NOMO-1 treated with dmso at 0.1 percent for 144 hours (cell line): ENCODE measurements at regions not wholly inside any gene's neighbourhood (a gene's known extent, or its start where the extent isn't known, plus 50 kb on each side); places are given as distances from the start of the nearest gene placed in this dataset.
"Not testable (repeated sequence)": the region's sequence is repeated elsewhere in the genome, so short reads cannot be mapped to it uniquely, and the experiment has no call there.

Experiments
- DNase-seq: peaks from one replicate; lab custom pipeline; 2025; ENCODE audit not compliant: unreplicated experiment; lab: John Stamatoyannopoulos, UW

DNA sequence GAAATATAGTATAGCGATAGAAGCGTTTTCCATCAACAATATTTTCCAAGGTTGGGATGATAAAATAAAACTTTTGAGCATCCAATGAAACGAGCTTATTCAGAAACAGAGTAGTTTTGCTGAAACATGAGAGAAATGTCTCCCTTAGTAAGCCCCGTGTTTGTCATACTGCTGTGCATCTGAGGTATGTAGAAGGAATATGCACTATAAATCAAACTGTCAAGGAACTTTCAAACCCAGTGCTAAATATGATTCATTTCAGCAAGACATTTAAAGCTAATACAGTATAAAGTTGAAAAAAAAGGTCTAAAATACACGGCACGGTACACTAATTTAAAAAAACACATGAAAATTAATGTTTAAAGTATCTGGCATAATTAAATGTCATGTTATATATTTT lies 546.2 kb downstream of the SLITRK5 start:
- DNase-seq: no peak

DNA sequence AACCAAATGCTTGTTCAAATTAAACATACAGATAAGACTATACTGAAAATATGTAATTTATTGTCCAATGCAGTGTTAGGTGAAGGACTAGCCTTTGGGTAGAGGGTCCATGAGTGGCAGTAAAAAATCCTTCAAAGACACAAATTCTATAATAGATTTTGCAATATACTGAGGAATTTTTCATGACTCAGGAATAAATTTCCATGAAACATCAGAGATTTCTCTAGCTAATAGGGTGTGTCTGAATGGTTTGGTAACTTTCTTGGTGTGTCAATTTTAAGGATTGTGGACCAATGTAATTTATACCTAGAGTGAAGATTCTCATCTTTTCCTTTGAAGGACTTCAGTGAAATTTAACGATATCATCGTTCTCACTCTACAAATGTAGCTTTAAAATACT lies 546.7 kb downstream of the SLITRK5 start:
- no peak for DNase-seq

DNA sequence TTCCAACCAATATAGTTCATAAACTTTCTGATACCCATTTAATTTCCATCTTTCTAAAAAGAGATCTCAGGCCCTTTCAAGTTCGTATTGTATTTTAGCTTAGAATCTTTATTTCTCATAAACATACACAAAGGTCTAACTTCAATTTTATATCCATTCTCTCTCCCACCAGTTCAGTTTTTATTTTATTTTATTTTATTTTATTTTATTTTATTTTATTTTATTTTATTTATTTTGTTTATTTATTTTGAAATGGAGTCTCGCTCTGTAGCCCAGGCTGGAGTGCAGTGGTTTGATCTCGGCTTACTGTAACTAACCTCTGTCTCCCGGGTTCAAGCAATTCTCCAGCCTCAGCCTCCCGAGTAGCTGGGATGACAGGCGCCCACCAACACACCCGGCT lies 552.8 kb downstream of the SLITRK5 start:
- DNase-seq: no peak

DNA sequence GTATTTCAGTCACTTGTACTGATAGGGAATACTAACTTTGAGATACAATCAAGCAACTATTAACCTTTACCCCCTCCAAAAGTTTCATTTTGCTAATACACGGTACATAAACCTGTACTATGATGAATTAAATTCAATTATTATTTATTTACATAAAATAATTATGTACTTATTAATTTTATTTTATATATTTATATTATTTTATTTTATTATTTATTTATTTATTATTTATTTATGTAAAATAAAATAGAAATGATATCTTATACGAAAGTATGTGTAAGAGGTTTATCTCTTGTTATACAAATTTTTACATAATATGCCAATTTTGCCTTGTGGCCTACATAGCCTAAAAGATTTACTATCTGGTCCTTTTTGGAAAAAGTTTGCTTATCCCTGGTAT lies 564.3 kb downstream of the SLITRK5 start:
- no peak for DNase-seq

DNA sequence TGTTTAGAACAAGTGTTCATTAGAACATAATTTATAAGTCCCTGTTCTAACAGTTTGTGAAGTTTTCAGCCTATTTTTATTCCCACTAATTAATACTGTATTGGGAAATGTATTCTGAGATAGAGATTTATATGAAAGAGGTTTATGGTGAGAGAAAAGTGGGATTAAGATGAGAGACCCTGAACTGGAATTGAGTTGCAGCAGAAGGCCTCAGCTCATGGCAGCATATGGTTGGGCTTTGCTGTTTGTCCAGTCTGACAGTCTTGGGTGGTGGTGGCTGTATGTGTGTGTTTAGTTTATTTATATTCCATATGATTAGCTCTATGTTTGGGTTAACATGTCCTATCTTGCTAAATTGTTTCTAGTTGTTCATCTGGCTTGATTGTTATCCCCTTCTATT lies 575.1 kb downstream of the SLITRK5 start:
- no peak for DNase-seq

DNA sequence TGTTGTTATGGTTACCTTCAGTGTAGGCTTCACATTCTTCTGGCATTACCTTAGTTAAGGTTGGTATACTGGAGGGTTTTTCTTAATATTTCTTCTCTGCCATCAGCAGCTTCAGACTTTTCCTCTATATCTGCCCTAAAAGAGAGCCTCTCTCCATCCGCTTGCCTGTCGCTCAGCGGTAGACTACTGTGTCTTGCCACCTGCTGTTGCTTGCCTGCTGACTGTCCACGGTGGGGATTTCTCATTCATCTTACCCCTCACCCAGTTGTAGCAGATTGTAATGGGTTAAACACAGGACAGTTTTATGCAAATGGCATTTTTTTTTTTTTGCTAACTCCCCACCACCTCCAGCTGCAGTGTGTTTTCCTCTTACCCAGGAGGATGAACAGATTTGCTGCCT lies 577.2 kb downstream of the SLITRK5 start:
- no peak for DNase-seq

DNA sequence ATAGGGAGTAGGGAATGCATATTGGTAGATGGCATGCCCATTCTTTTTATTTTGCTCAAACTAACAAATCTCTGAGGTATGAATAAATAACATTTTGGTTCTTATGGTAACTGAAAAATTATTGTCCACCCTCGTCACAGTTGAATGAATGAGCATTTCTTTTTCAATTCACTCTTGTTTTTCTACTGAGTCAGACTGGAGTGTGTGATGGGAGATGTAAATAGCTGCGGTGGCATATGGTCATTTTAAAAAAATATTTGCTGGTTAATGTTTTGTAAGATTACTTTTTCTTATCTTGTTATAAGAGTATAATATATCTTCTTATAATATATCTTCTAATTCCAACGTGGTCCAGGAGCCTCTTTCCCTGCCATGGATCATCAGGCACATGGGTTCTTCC lies 586.5 kb downstream of the SLITRK5 start:
- no peak for DNase-seq

DNA sequence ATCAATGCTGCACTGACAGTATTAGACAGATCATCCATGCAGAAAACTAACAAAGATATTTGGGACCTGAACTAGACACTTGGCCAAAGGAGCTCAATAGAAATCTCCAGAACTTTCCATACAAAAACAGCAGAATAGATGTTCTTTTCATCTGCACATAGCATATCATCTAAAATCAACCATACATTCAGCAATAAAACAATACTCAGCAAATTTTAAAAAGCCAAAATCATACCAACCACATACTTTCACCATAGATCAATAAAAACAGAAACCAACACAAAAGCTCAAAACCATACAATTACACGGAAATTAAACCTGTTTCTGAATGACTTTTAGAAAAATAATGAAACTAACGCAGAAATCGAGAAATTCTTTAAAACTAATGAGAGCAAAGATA lies 592.6 kb downstream of the SLITRK5 start:
- no peak for DNase-seq

DNA sequence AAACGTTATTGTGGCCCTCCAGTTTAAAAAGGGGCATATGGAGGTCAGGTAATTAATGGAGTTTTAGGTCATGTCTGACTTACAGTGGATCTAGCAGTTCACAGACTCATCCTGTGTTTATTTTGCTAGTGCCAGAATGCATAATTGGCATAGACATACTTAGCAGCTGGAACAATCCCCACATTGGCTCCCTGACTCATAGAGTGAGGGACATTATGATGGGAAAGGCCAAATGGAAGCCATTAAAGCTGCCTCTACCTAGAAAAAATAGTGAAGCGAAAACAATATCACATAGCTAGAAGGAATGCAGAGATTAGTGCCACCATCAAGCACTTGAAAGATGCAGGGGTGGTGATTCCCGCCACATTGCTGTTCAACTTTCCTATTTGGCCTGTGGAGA lies 610.7 kb downstream of the SLITRK5 start:
- DNase-seq: no peak

DNA sequence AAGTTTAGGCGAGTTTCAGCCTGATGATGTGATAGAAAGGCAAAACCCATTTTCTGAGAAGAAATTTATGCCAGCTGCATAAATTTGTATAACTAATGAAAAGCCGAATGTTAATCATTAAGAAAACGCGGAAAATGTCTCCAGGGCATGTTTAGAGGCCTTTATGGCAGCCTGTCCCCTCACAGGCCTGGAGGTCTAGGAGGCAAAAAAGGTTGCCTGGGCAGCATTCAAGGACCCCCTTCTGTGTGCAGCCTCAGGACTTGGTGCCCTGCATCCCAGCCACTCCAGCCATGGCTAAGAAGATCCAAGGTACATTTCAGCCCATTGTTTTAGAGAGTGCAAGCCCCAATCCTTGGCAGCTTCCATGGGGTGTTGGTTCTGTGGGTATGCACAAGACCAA lies 614.2 kb downstream of the SLITRK5 start:
- no peak for DNase-seq

DNA sequence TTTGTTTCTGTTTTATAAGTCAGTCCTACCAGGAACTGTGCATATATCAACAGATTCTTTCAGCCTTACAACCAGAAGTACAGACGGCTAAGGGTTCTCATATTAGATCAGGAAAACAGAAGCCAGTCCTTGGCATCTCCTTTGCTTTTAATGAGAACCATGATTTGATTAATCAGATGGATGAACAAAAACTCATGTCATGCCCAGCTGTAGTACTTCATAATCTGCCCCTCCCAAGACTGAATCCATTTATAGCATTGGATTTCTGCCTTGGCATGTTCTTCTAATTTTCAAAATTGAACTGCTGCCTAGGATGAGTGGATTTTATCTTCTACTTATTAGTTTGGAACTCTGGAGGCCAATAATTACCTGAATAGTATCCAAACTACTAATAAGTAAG lies 617.2 kb downstream of the SLITRK5 start:
- no peak for DNase-seq

DNA sequence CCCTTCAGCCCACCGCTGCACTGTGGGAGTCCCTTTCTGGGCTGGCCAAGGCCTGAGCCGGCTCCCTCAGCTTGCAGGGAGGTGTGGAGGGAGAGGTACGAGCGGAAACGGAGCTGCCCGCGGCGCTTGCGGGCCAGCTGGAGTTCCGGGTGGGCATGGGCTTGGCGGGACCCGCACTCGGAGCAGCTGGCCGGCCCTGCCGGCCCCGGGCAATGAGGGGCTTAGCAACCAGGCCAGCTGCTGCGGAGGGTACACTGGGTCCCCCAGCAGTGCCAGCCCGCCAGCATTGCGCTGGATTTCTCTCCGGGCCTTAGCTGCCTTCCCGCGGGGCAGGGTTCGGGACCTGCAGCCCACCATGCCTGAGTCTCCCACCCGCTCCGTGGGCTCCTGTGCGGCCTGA lies 620.6 kb downstream of the SLITRK5 start:
- DNase-seq: not testable (repeated sequence)

DNA sequence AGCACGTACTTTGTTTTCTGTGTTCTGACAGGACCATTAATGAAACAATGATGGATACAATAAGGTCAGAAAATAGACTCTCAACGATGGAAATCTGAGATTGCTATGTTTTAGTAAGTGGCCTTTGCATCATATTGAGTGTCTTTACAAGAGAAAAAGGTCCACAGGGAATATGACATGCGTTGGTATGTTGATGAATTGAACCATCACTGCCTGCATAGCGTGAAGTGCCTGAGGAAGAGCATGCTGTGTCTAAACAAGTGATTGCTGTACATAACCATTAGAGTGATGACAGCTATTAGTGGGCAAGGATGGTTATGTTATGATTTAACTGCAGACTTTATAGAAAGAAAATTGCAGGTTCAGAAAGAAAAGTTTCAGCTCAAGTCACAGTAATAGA lies 623.2 kb downstream of the SLITRK5 start:
- no peak for DNase-seq

DNA sequence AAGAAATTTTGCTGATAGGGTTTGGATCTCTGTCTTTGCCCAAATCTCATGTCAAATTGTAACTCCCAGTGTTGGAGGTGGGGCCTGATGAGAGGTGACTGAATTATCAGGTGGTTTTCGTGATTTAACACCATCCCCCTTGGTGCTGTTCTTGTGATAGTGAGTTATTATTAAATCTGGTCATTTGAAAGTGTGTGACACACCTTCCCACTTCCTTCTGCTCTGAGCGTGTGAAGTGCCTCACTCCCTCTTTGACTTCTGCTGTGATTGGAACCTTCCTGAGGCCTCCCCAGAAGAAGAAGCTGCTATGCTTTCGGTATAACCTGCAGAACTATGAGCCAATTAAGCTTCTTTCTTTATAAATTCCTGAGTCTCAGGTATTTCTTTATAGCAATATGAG lies 632.0 kb downstream of the SLITRK5 start:
- DNase-seq: no peak

DNA sequence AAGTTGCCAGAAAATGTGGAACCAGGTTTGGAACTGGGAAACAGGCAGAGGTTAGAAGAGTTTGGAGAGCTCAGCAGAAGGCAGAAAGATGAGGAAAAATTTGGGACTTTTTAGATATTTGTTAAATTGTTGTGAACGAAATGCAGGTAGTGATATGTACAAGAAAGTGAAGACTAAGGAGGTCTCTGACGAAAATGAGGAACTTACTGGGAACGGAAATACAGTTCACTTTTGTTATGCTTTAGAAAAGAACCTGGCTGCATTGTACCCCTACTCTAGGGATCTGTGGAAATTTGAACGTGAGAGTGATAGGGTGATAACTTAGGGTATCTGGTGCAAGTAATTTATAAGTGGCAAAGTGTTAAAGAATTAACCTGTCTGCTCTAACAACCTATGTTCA lies 632.4 kb downstream of the SLITRK5 start:
- no peak for DNase-seq

DNA sequence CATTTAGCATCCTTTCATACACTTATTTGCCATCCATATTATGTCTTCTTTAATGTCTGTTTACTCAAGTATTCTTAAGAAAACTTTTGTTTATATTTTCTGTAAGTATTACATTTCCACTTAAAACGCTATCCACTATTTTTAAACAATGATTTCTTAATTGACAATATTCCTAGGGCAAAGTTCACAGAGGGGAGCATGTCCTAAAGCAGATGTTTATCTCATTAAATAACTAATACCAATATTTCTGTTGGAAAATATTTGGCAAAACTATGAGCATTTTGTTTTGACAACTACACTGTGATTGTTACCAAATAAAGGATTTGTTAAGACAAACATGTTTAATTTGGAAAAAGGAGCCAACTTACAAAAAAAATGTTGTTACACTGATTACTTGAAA lies 643.3 kb downstream of the SLITRK5 start:
- no peak for DNase-seq

DNA sequence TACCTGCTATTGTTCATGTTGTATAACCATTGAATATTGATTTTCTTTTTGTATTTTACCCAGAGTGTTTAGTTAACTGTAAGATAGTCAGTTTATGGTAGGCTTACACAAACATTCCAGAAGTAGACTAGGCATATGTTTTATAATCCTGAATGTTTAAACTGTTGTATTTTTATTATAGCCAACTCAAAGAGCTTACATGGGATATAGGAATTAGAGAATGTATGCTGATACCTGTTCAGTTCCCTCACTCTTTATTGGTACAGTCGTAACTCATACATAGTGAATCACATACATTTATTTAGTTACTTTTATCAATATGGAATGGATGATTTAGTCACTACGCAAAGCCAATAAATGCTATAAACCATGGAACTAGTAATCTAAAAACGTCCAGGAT lies 657.9 kb downstream of the SLITRK5 start:
- DNase-seq: no peak

DNA sequence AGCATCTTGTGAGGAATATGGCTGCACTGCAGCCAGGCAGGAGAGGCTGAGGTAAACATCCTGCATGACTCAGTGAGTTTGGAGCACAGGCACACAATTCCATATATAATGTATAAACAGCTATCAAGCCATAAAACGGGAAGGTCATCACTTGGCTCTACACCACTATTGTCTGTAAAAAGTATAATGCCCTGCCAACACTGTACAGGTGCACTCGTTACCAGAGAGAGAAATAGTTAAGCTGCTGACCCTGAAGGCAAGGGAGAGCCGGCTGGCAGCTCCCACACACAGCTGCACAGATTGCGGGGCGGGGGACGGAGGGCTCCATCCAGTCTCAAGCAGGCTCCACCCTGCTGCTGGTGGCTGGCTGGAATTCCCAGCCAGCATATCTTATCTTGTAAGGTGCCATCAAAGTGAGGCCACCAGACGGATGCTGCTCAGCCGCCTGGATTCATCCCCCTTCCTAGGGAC lies 668.1 kb downstream of the SLITRK5 start:
- no peak for DNase-seq

DNA sequence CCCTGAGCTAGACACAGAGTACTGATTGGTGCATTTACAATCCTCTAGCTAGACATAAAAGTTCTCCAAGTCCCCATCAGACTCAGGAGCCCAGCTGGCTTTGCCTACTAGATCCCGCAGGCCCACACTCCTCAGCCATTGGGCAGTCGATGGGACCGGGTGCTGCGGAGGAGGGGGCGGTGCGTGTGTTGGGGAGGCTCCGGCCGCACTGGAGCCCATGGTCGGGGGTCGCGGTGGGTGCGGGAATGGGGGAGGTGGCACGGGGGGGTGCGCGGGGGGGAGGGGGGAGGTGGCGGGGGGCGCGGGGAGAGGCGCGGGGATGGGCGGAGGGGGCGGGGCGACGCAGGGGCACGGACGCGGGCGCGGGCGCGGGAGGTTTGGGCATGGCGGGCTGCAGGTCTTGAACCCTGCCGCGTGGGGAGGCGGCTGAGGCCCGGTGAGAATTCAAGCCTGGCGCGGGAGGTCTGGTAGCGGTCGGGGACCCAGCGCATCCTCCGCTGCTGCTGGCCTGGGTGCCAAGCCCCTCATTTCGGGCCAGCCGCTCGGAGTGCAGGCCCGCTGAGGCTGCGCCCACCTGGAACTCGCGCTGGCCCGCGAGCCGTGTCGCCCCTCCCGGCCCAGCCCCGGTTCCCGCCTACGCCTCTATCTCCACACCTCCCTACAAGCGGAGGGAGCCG lies 674.1 kb downstream of the SLITRK5 start:
- DNase-seq: no peak

DNA sequence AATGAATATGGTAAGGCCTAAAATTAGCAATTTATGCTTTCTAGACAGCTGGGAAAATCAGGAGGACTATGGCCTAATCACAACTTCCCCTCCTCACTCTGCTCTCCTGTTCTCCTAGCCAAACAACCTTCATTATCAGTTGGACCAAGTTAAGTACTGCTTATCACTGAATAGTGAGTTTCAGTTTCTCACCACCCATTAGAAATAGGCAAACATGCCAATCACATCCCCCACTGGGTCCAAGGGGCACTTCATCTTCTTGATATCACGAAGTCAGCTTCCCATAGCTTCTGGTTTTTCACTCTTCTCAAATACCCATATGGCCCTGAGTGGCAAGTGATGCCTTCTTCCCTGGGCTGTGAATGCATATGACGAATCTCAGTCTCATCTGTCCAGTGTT lies 689.6 kb downstream of the SLITRK5 start:
- no peak for DNase-seq

DNA sequence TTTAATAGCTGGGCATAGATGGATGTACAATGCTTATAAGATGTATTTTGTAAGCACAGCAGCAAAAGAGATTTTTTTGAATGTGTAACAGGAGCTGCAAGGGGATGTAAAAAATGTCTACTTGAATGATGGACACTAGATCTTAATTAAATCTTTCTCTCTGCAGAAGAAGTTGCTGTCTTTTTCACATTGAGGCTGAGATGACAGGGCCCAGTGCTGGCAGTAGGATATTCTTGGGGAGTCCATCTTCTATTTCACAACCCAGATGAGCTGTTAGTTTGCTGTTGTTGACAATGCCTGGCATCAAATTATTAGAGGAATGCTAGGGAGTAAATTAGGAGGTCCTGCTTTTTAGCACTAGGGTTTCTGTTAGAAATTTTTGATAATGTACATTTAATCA lies 698.7 kb downstream of the SLITRK5 start:
- DNase-seq: no peak

DNA sequence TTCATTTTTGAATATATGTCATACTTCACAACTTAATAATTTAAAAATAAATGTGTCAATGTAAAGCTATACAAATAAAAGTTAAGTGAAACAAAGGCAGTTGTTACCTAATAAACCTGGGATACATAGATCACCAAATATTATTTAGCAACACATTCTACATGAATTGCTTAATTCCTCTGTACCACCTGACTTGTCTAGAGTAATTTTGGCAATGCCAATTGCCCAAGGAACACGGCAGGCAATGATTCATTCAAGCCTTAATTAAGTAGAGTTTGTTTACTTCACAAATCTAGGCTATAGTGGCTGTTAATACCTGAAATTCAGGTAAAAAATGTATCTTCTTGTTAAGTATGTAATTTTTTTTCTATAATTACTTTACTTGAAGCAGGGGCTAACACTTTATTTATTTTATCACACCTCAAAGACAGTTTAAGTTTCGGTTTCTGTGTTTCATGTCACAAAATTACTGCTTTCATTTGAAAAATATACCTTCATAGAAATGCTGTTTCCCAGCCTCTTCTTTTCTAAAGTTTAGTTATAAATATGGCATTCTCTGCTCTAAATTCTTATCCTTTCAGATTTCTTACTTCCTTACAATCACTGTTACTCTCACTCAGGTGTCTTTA lies 705.7 kb downstream of the SLITRK5 start:
- DNase-seq: no peak

DNA sequence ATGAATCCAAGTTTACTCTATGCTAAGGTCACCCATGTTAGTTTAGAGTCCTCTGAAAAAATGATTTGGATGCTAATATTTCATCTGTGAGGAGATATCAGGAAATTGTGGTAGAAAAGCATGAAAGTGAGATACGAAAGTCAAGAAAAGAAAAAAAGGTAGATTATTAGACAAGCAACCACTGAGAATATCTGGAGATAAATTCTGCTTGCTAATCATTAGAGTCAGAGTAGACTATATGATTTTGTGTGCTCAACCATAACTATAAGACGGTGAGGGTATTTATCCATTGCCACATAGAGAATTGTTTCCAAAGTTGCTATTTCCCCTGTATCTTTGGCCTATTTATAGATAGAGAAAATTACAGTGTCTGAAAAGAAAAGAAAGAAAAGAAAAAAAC lies 706.7 kb downstream of the SLITRK5 start:
- no peak for DNase-seq
